SHP77 (cell line): ENCODE measurements at regions not wholly inside any gene's neighbourhood (a gene's known extent, or its start where the extent isn't known, plus 50 kb on each side); places are given as distances from the start of the nearest gene placed in this dataset.
A peak's percentile ranks its signal among the peaks of the same experiment; 100 is the strongest.

Experiments
- DNase-seq, 2 experiments: peaks; one replicate each; lab custom pipeline; 2025; lab: John Stamatoyannopoulos, UW

DNA sequence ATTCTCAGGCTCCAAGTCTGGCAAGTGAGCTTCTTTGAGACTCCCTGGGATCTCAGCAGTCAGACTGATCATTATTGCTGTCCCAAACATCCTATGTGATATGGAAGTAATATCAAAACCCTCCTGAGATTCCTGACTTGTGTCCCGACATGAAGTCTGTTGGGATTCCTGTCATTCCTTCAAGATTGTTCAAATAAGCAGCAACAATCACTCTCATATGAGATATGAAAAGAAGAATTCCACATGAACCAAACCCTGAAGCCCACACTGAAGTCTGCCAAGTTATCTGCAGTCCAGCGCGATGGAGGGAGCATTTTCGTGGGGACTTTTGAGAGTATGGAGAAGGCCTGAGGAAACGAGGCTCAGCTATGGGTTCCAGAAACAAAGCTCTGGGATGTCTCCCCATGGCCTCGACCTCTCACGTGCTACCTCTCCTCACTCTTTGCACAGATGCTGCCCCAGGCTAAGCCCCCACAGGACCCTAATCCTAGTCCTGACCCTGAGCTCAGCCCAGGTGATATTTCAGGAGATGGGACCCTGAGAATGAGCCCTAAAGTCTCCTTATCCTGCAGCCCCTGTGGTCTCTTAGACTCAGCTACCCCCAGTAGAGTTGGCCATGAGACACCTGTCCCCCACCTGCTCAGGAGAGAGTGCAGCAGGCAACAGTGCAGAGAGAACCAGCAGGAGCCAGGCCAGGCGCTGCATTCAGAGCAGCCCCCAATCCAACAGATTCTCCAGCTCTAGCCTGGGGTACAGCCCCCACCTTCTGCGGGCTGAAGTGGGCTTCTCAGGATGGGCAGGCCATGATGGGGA is 100.2 kb downstream of the GGTLC2 start:
- DNase-seq = no peak

DNA sequence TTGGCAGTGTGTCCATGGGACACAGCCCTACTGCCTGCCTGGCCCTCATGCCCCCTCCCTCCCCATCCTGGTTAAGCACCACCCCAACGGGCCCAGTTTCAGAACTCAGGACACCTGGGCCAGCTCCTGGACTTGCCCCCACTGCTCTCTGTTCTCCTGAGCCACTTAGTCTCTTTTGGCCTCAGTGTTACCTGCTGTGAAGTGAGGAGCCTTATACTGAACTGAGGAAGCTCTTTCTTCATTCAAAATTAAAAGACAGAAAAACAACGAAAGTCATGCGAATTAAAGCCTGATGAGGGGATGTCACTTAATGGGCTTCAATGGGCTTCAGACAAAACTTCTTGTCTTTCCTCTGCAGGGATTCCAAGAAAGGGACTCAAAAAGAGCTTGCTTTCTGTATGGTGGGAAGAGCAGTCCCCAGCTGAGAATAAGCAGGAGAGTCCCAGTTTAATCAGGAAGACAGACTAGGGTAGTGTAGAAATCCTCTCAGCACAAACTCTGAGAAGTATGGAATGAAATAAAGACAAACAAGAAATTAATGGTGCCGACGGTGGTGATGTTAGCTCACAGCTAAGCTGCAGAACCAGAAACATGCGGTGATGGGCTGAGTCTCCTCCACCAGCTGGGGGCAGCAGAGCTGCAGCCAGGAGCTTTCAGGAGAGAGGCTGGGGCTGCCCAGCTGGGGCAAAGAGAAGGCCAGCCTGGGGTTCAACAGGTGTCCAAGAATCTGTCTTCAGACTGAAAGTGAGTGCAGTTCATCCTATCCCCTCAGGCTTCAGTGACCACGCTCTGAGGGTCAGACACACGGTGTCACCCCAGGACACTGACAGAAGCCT is 101.0 kb downstream of the GGTLC2 start:
- DNase-seq = peak; percentile 8 to 15

- no peak for DNase-seq
These were observed 101.9 kb downstream of the GGTLC2 start for GRCh38 chr22:22746061-22746962.

GRCh38 chr22:22746963-22747933 is 102.8 kb downstream of the GGTLC2 start:
- DNase-seq = no peak

DNA sequence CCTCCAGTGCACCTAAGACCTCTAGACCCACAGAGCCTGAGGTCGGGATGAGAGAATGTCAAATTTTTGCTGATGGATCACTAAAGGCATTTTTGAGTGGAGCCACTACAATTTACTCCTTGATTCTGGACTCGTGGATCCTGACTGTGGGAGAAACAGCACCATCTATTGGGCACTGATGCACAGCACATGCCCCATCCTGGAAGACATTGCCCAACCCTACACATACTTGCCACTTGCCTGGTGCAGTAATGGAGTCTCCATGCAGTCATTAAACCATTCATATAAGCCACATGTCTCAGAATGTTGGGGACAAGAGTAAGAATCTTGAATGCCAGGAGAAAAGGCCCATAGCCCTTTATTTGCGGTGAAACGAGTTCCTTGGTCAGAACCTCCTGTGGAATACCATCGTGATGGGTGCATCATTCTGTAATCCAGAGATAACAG is 103.9 kb downstream of the GGTLC2 start:
- DNase-seq = peak in 1 of 2 experiments; percentile 12

DNA sequence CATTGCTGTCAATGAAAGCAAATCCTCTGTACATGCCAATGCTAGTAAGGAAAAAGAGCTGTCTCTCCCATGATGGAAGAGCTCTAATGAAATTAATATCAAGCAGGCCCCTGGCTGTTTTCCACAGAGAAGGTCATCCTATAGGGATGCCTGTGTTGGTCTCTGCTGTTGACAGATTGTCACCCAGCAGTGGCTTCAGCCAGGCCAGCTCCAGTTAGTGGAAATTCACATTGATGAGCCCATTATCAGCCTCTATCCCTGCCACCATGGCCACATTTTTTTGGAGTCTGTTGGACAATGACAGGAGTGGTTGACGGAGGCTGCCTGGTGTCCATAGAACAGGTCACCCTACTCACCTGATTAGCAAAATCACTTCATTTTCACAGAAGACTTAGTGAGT is 104.3 kb downstream of the GGTLC2 start:
- no peak for DNase-seq

- DNase-seq = no peak
These were observed 104.8 kb downstream of the GGTLC2 start for GRCh38 chr22:22749167-22749758.

- no peak for DNase-seq
These were observed 106.1 kb downstream of the GGTLC2 start for GRCh38 chr22:22750335-22751042.

GRCh38 chr22:22751043-22751603 is 106.7 kb downstream of the GGTLC2 start:
- no peak for DNase-seq

DNA sequence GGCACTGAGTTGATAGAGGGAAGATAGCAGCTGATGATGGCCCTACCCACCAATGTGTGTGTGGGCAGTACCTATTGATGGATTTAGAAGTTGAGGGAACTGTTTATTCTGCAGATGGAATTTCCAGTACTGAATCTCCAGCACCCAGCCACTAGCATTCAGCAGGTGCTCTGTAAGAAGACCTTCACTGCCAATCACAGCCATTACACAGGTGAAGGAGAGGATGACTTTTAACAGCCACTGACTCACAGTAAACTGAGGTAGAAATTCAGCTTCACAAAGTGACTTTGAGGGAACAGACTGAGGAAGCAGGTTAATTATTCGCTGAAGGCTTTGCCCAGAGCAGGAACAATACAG is 107.8 kb downstream of the GGTLC2 start:
- DNase-seq = no peak

DNA sequence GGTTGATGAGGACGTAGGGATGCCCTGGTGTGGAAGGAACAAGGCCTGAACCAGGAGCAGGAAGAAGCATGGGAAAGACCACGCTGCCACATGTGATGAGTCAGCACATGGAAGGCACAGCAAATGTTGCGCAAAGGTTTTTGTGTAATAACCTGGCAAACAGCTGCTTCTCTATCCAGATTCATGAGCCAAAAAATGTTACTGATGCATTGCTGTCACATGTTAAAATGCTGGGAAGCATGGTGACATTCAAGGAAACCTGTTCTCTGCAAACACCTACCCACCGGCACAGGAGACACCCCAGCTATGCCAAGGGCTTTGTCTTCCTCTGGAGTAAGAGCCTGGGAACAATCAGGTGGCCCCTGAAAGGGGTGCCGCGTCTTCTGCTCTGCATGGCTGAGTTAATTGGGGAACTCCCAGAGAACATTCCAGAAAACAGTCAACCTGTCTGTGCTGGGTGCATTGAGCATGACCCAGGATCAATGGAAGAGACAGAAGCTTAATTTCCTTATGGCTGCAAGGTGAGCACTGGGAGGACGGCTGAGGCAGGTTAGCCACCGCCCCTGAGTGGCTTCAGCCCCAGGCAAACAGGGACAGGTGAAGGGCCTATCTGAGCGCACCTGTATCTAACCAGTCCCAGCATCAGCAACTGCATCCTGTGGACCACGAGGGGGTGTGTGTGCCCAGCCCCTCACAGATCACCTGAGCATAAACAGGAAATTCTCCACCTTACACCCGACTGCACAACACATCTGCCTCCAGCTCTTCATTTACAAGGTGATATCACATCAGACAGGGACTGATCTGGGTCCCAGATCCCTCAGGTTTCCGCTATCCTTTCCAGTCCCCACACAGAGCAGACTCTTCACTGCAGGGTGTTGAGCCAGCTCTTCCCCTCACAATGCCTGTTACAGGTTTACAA is 108.4 kb downstream of the GGTLC2 start:
- DNase-seq = no peak

GRCh38 chr22:22753526-22754267 is 109.3 kb downstream of the GGTLC2 start:
- peak; percentile 40 to 41 for DNase-seq

GRCh38 chr22:22754268-22754657 is 109.8 kb downstream of the GGTLC2 start:
- no peak for DNase-seq

GRCh38 chr22:22754961-22755777 is 110.8 kb downstream of the GGTLC2 start:
- no peak for DNase-seq

DNA sequence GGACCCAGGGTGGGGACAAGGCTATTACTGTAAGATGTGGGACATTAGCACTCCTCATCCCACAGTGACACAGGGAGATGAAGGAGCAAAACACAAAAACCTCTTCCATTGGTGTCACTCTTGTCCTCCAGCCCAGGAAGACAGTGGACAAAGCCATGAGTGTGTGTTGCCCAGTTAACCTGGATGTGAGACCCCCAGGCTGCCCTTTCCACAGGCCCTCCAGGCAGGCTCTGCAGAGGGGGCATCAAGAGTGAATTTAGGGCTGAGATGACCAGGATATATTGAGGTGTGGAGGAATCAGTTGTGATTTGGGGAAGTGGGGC is 111.3 kb downstream of the GGTLC2 start:
- DNase-seq = no peak

- no peak for DNase-seq
These were observed 111.7 kb downstream of the GGTLC2 start for GRCh38 chr22:22756109-22756508.
